Endothelial cell of hepatic sinusoid (primary cell): ENCODE measurements at regions not wholly inside any gene's neighbourhood (a gene's known extent, or its start where the extent isn't known, plus 50 kb on each side); places are given as distances from the start of the nearest gene placed in this dataset.
"Not testable (repeated sequence)": the region's sequence is repeated elsewhere in the genome, so short reads cannot be mapped to it uniquely, and the experiment has no call there.

ENCODE experiments used
- in situ Hi-C: cut with HindIII; loops from 2 replicates; pipeline ENCODE4 v1.10.0; 2017; ENCODE audit warnings: low sequenced_read_pairs

DNA sequence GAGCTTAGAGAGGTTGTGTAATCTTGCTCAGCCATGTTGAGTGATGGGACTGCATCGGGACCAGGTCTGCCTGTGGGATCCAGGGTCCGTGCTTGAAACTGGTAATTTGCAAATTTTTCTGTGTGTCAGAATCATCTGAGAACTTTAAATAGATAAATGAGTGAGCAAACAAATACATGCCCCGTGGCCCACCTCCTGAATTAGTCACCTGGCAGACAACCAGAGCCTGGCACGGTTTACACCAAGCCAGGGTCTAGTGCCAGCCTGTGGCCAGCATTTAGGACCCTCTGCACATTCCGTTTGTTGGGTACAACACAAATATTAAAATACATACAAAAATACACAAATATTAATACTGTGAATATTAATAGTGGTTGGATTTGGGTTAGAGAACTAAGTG is 90.6 kb upstream of the STOX2 start:
- in situ Hi-C loops, result no loop called here

GRCh38 chr4:183816077-183816476 is 89.0 kb upstream of the STOX2 start:
- in situ Hi-C loops, result no loop called here

GRCh38 chr4:183816882-183817509 is 88.1 kb upstream of the STOX2 start:
- in situ Hi-C loops, result no loop called here

DNA sequence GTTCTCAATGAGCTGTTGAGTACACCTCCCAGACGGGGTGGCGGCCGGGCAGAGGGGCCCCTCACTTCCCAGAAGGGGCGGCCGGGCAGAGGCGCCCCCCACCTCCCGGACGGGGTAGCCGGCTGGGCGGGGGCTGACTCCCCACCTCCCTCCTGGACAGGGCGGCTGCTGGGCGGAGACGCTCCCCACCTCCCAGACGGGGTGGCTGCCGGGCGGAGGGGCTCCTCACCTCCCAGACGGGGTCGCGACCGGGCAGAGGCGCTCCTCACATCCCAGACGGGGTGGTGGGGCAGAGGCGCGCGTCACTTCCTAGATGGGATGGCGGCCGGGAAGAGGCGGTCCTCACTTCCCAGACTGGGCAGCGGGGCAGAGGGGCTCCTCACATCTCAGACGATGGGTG is 86.5 kb upstream of the STOX2 start:
- in situ Hi-C loops, result not testable (repeated sequence)

GRCh38 chr4:183821076-183821853 is 83.8 kb upstream of the STOX2 start:
- in situ Hi-C loops, result no loop called here

GRCh38 chr4:183823434-183823833 is 81.7 kb upstream of the STOX2 start:
- in situ Hi-C loops, result no loop called here

GRCh38 chr4:183825346-183825745 is 79.8 kb upstream of the STOX2 start:
- in situ Hi-C loops, result no loop called here

DNA sequence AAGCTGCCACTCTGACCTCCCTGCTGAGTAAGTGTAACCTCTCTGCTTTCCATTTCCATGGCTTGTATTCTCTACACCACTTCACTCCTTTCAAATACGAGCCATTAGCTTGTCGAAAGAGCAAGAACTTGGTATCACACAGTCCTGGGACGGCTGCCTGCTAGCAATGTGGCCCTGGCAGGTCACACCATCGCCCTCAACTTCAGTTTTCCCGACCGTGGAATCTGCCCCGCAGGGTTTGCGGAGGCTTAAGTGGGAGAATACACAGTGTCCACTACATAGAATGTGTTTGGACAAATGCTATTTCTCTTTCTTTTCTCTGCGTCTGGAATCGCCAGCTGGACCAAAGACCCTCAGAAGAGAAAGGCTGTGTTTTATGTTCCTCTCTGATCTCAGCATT is 78.6 kb upstream of the STOX2 start:
- in situ Hi-C loops, result no loop called here

DNA sequence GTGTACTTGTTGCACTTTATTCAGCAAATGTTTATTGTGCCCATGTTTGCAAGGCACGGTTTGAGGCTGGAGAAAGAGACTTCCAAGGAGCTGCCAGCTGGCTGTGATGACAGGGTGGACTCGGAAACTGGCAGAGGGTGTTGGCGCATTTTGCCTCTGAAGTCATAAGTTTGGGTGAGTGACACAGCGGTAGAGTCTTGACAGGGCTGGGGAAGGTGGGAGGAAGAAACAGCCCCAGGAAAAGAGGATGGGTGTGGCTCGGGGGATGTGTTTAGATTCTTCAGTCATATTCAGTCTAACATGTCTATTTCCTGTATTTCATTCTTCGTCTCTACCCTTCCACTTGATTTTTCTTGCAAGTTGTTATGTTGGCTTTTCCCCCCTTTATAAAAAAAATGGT is 77.0 kb upstream of the STOX2 start:
- in situ Hi-C loops, result no loop called here

GRCh38 chr4:183828839-183829238 is 76.3 kb upstream of the STOX2 start:
- in situ Hi-C loops, result no loop called here

DNA sequence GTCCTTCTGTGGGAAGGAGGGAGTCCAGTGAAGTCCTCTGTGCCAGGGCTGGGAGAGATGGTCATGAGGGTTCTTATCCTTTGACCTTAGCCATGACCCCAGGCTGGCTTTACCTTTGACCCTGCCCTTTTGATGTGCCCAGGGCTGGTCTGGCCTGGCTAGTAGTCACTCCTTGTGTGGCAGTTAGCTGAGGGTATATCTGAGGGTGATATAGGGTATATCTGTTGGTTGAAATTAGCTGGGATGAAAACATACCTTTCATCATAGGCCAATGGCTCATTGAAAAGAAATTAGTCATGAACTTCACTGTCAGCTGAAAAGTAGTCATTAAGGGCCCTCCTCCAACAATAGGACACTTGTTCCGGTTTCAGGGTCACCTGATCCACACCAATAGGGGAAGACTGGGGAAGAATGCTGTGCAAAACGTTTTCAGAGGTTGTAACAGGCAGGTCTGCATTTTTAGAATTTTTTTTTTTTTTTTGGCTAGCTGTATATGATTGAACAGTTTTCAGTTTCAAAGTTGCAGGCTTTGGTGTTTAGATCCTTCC is 74.6 kb upstream of the STOX2 start:
- in situ Hi-C loops, result no loop called here

DNA sequence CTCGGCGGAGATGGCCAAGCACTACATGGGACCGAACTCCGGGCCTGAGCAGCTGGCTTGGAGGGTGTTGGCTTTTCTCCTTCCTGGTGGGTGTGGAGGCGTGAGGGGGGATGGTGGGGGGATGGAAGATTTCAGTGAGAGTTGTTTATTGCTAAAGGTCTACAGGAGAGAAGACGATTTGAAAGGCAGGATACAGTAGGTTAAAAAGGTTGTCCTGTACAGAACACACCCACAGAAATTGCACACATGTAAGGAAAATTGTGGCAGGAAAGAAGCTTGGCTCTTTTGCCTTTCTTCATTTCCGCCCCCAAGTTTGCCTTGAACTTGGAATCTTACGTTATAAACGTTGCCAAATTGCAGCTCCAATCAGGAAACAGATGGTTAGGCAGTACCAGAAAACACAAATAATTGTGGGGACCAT is 74.1 kb upstream of the STOX2 start:
- in situ Hi-C loops, result no loop called here

DNA sequence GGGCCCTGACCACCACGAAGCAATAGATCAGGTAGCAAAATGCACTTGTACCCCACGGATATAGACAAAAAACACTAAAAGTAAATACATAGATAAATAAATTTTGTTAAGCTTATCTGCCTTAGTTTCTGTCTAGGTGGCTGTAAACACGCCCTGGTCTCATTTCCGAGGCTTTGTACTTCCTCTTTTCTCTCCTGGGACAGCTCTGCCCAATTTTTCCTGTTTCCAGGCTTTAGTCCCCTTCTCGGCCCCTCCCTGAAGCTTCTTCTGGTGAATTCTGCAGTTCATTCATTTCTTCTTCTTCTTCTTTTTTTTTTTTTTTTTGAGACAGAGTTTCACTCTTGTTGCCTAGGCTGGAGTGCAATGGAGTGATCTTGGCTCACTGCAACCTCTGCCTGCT is 73.4 kb upstream of the STOX2 start:
- in situ Hi-C loops, result no loop called here

DNA sequence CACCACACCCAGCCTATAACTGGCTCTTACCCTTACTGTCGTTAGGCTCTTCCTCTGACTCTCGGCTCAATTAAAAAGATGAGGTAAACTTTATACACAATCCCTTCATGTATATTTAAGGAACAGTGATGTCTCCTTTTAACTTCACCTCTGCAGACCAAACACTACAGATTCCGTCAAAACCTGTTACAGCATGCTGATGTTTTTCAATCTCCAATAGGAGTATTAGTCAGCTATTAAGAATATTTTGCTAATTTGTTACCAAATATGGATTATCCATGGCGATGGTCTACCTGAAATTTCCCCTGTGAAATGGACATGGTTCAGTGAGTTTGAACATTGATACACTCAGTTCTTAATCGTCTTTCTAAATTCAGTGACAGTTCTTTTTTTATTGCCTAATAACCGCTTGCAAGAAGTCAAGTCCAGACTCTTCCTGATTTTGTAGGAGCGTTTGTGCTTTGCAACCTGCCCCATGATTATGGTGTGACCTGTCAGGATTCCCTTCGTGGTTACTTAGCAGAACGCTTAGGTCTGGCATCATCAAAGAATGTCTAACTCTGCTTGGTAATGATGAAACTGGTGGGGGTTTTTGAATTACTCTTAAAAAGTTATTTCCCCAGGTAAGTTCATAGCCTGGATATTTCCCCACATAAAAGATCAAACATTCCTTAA is 72.2 kb upstream of the STOX2 start:
- in situ Hi-C loops, result no loop called here

- in situ Hi-C loops, result no loop called here
Measured at GRCh38 chr4:183834252-183834651, 70.9 kb upstream of the STOX2 start.

GRCh38 chr4:183837222-183837621 is 67.9 kb upstream of the STOX2 start:
- in situ Hi-C loops, result no loop called here

DNA sequence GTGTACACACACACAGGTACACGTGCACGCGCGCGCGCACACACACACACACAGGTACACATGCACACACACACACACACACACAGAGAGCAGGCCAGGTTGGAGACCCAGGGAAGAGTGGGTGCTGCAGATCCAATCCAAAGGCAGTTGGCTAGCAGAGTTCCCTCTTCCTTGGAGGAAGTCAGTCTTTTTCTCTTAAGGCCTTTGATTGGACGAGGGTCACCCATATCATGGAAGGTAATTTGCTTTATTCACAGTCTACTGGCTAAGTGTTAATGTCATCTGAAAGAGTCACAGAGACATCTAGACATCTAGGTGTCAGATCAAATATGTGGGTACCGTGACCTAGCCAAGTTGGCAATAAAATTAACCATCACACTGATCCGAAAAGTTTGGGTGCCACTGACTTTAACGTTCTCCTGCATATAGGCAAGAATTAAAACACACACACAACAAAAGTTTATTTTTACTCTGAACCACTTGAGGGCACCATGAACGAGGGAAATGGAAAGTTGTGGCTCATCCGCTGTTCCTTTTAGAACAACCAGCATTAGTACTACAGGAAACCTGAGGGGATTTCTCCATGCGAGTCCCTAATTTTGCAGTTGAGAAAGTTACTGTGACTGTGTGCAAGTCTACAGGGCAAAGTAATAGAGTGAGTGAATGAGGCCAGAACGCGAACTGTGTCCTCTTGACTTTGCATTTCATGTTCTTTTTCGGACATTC is 66.0 kb upstream of the STOX2 start:
- in situ Hi-C loops, result no loop called here

DNA sequence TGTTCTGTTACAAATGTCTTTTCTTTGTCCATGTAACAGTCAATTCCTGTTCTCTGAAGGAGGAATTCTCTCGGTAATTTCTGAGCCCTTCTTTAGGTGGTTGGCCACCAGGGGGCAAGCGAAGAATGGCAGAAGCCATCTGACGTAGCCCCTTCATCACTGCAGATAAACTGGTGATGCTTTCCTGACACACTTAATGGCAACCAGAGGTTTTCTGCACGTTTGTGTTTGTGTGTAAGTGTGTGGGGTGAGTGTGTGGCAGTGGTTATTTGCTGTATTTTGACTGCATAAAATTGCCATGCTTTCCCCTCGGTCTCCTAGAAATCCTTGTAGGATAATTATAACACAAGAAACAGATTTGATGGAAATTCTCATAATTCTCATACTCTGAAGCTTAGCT is 64.8 kb upstream of the STOX2 start:
- in situ Hi-C loops, result loop anchor here (10.0 kb wide), 1 partner anchor 324 kb away; no protein-coding TSS in a partner anchor

- in situ Hi-C loops, result loop anchor here (10.0 kb wide), 1 partner anchor 324 kb away; no protein-coding TSS in a partner anchor
Measured at GRCh38 chr4:183841001-183841400, 64.1 kb upstream of the STOX2 start.

- in situ Hi-C loops, result loop anchor here (10.0 kb wide), 1 partner anchor 323 kb away; no protein-coding TSS in a partner anchor
Measured at GRCh38 chr4:183842129-183842528, 63.0 kb upstream of the STOX2 start.

- in situ Hi-C loops, result loop anchor here (10.0 kb wide), 1 partner anchor 322 kb away; no protein-coding TSS in a partner anchor
Measured at GRCh38 chr4:183843248-183843671, 61.8 kb upstream of the STOX2 start.
